Panc1 (cell line): ENCODE measurements at regions not wholly inside any gene's neighbourhood (a gene's known extent, or its start where the extent isn't known, plus 50 kb on each side); places are given as distances from the start of the nearest gene placed in this dataset.

ENCODE experiments used
- ATAC-seq: fragments of 200-7000 bp; cut with Tn5 transposase; 2 replicates; pipeline ENCODE4 v1.9.1; 2020; ENCODE audit warnings: mild to moderate bottlenecking, moderate library complexity
- BruUV-seq: library from RNA; stranded (reverse); fragments of 400-500 nt; replicated peaks from 2 replicates; lab custom pipeline; 2021; lab: Mats Ljungman, UMichigan
- CTCF ChIA-PET: fragments of 300-600 bp; sonication (Branson Sonifier 250); formaldehyde crosslinking; loops from one replicate; lab custom pipeline; 2022; ENCODE audit warnings: antibody characterized with exemption; lab: Charles Lee
- POLR2A ChIA-PET: fragments of 300-600 bp; sonication (Branson Sonifier 250); formaldehyde crosslinking; loops from one replicate; lab custom pipeline; 2022; ENCODE audit warnings: antibody characterized with exemption; lab: Charles Lee
- DNase-seq: peaks from one replicate; pipeline ENCODE4 v3.0.0-alpha.2; 2010; ENCODE audit warnings: low read depth, low spot score
- H3K27ac ChIP-seq: 2 replicates; pipeline ENCODE4 v1.5.1; 2011; ENCODE audit warnings: mild to moderate bottlenecking, low read length, inconsistent platforms
- H3K27me3 ChIP-seq: fragments of 200-500 bp; sonication (Bioruptor generic); 2 replicates; pipeline ENCODE4 v1.6.0; 2014; ENCODE audit warnings: low read length, inconsistent platforms; ENCODE audit not compliant: control insufficient read depth, insufficient read depth
- H3K36me3 ChIP-seq: fragments of 200-500 bp; sonication (Bioruptor generic); 2 replicates; pipeline ENCODE4 v1.5.1; 2014; ENCODE audit warnings: inconsistent platforms, mild to moderate bottlenecking, low read length, moderate library complexity; ENCODE audit not compliant: control insufficient read depth, insufficient read depth
- H3K4me1 ChIP-seq: 2 replicates; pipeline ENCODE4 v1.5.1; 2011; ENCODE audit warnings: inconsistent platforms, mild to moderate bottlenecking, low read length, moderate library complexity; ENCODE audit not compliant: control insufficient read depth, insufficient read depth
- H3K4me3 ChIP-seq, 2 experiments: 2 replicates each; pipeline ENCODE4 v1.5.1; 2011 to 2012; ENCODE audit warnings: low read depth in 2 of 2, low read length in 2 of 2, mild to moderate bottlenecking in 2 of 2, inconsistent platforms in 1 of 2, moderate library complexity in 1 of 2
- H3K9me3 ChIP-seq: fragments of 200-500 bp; sonication (Bioruptor generic); 2 replicates; pipeline ENCODE4 v1.5.1; 2014; ENCODE audit warnings: low read depth, mild to moderate bottlenecking, inconsistent platforms, low read length, moderate library complexity; ENCODE audit not compliant: control insufficient read depth, insufficient read depth
- POLR2AphosphoS5 ChIP-seq: IDR thresholded peaks from 2 replicates; pipeline ENCODE4 v1.6.1; 2012; ENCODE audit warnings: mild to moderate bottlenecking, low read depth, low read length, moderate library complexity
- SIN3A ChIP-seq: IDR thresholded peaks from 2 replicates; pipeline ENCODE4 v1.6.1; 2012; ENCODE audit warnings: low read depth, mild to moderate bottlenecking, low read length, moderate library complexity, borderline replicate concordance; ENCODE audit not compliant: insufficient read depth
- TCF7L2 ChIP-seq: IDR thresholded peaks from 2 replicates; pipeline ENCODE4 v1.6.1; 2011; ENCODE audit warnings: mild to moderate bottlenecking, low read depth, low read length, inconsistent platforms
- in situ Hi-C: cut with HindIII; loops from 2 replicates; pipeline ENCODE4 v1.10.0; 2016; ENCODE audit warnings: low sequenced_read_pairs, low pct_unique_long_range_greater_than_20kb
- intact Hi-C: fragments of 100-400 bp; cut with micrococcal nuclease; formaldehyde crosslinking; loops from one replicate; pipeline ENCODE4 v1.10.0; 2022; ENCODE audit not compliant: unreplicated experiment
- TF ChIP-seq, protein P1 (sequence below): fragments of 450-650 bp; IDR thresholded peaks from 2 replicates; pipeline ENCODE4 v1.5.1; 2017; ENCODE audit warnings: mild to moderate bottlenecking
- TF ChIP-seq, protein P2 (sequence below), 2 experiments: IDR thresholded peaks; 2 replicates each; pipeline ENCODE4 v1.6.1; 2011 to 2012; ENCODE audit warnings: low read depth in 2 of 2, control low read depth in 1 of 2, low read length in 1 of 2, mild to moderate bottlenecking in 1 of 2, moderate library complexity in 1 of 2; ENCODE audit not compliant: insufficient read depth in 1 of 2

DNA sequence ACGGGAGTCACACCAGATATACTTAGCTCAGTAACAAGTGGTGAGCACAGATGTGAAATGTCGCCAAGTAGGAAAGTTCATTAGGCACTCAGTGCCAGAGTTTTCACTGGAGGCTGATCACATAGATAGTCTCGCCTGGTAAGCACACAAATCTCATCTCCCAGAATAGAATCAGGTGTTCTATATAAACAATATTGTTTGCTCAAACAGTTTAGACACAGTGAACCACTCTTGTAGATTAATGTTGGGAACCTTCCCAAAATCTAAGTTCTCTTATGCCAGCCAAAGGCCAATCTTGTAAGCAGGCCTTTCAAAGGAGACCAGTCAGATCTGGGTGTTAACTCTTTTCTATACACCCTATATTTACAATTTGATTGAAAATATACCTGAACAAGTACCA lies 716.5 kb upstream of the GRM3 start:
- BruUV-seq, result no TSS peak
- TF ChIP-seq SIN3A, result no peak
- no peak for TF ChIP-seq TCF7L2
- TF ChIP-seq, protein P1, sequence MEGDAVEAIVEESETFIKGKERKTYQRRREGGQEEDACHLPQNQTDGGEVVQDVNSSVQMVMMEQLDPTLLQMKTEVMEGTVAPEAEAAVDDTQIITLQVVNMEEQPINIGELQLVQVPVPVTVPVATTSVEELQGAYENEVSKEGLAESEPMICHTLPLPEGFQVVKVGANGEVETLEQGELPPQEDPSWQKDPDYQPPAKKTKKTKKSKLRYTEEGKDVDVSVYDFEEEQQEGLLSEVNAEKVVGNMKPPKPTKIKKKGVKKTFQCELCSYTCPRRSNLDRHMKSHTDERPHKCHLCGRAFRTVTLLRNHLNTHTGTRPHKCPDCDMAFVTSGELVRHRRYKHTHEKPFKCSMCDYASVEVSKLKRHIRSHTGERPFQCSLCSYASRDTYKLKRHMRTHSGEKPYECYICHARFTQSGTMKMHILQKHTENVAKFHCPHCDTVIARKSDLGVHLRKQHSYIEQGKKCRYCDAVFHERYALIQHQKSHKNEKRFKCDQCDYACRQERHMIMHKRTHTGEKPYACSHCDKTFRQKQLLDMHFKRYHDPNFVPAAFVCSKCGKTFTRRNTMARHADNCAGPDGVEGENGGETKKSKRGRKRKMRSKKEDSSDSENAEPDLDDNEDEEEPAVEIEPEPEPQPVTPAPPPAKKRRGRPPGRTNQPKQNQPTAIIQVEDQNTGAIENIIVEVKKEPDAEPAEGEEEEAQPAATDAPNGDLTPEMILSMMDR, result no peak
- no peak for TF ChIP-seq POLR2AphosphoS5
- TF ChIP-seq, protein P2, sequence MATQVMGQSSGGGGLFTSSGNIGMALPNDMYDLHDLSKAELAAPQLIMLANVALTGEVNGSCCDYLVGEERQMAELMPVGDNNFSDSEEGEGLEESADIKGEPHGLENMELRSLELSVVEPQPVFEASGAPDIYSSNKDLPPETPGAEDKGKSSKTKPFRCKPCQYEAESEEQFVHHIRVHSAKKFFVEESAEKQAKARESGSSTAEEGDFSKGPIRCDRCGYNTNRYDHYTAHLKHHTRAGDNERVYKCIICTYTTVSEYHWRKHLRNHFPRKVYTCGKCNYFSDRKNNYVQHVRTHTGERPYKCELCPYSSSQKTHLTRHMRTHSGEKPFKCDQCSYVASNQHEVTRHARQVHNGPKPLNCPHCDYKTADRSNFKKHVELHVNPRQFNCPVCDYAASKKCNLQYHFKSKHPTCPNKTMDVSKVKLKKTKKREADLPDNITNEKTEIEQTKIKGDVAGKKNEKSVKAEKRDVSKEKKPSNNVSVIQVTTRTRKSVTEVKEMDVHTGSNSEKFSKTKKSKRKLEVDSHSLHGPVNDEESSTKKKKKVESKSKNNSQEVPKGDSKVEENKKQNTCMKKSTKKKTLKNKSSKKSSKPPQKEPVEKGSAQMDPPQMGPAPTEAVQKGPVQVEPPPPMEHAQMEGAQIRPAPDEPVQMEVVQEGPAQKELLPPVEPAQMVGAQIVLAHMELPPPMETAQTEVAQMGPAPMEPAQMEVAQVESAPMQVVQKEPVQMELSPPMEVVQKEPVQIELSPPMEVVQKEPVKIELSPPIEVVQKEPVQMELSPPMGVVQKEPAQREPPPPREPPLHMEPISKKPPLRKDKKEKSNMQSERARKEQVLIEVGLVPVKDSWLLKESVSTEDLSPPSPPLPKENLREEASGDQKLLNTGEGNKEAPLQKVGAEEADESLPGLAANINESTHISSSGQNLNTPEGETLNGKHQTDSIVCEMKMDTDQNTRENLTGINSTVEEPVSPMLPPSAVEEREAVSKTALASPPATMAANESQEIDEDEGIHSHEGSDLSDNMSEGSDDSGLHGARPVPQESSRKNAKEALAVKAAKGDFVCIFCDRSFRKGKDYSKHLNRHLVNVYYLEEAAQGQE (IDR thresholded peaks at IDR 0.05; ENCODE audit: insufficient read depth in 1 of 2, low read depth in 2 of 2, low read length in 1 of 2), result no peak
- Histone ChIP-seq H3K4me1 (no peaks in the 10 kb centered on the region), H3K27ac (no peak overlapping the region), H3K4me3 (no peak overlapping the region), H3K9me3 (no peaks in the 10 kb centered on the region), H3K27me3 (no peaks in the 10 kb centered on the region), H3K36me3 (no peaks in the 10 kb centered on the region)
- DNase-seq, result no peak
- CTCF ChIA-PET, result no interaction called here
- no peak for ATAC-seq
- POLR2A ChIA-PET, result no interaction called here
- intact Hi-C loops (no loop called here), in situ Hi-C loops (no loop called here)

DNA sequence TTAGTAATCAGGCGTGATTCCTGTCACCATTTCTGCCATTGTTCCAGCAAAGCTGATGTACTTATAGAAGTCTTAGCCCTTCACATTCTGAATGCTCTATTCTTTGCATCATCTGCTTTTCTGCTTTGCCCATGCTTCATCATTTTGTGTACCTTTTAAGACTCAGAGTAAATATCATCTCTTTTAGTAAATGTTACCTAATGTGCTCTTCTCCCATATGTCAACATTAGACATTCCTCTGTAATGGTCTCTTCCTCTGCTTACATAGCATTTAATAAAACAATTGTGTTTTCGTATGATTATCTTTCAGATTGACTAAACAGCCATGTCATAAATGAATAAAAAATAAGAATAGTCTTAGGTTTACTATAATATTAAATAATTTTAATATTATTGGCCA lies 719.6 kb upstream of the GRM3 start:
- Histone ChIP-seq H3K4me1 (no peaks in the 10 kb centered on the region), H3K27ac (no peak overlapping the region), H3K36me3 (no peaks in the 10 kb centered on the region), H3K9me3 (no peaks in the 10 kb centered on the region), H3K4me3 (no peak overlapping the region), H3K27me3 (no peaks in the 10 kb centered on the region)
- intact Hi-C loops, result no loop called here
- ATAC-seq (no peak), DNase-seq (no peak)
- no peak for TF ChIP-seq SIN3A
- no peak for TF ChIP-seq POLR2AphosphoS5
- TF ChIP-seq, protein P1, result no peak
- TF ChIP-seq, protein P2 (IDR thresholded peaks at IDR 0.05; ENCODE audit: insufficient read depth in 1 of 2, low read depth in 2 of 2, low read length in 1 of 2), result no peak
- no peak for TF ChIP-seq TCF7L2
- POLR2A ChIA-PET, result no interaction called here
- no TSS peak for BruUV-seq
- in situ Hi-C loops, result no loop called here
- CTCF ChIA-PET, result no interaction called here
